Activated CD4-positive, alpha-beta memory T cell treated with anti-CD3 and anti-CD28 coated beads, Interleukin-2, amount 10 ng/mL, durations not matched to agents 7 days and 5 days (primary cell): ENCODE measurements at regions not wholly inside any gene's neighbourhood (a gene's known extent, or its start where the extent isn't known, plus 50 kb on each side); places are given as distances from the start of the nearest gene placed in this dataset.

Experiments
- CTCF ChIA-PET: fragments of 350-600 bp; sonication (Branson Sonifier 250); formaldehyde crosslinking; loops from one replicate; lab custom pipeline; 2021; ENCODE audit warnings: antibody characterized with exemption, inconsistent platforms; lab: Charles Lee
- POLR2A ChIA-PET: fragments of 350-600 bp; sonication (Branson Sonifier 250); formaldehyde crosslinking; loops from one replicate; lab custom pipeline; 2021; ENCODE audit warnings: antibody characterized with exemption; lab: Charles Lee
- DNase-seq: peaks from one replicate; pipeline ENCODE4 v3.0.0-alpha.2; 2020
- H3K27ac Mint-ChIP-seq: one replicate; pipeline ENCODE4 v1.8.0; 2021; ENCODE audit warnings: mild to moderate bottlenecking, mixed read lengths
- H3K27me3 Mint-ChIP-seq: one replicate; pipeline ENCODE4 v1.8.0; 2021; ENCODE audit warnings: mixed read lengths
- H3K36me3 Mint-ChIP-seq: one replicate; pipeline ENCODE4 v1.8.0; 2021; ENCODE audit warnings: low read depth, mixed read lengths
- H3K4me1 Mint-ChIP-seq: one replicate; pipeline ENCODE4 v1.8.0; 2021; ENCODE audit warnings: mixed read lengths
- H3K4me3 Mint-ChIP-seq: one replicate; pipeline ENCODE4 v1.8.0; 2021; ENCODE audit warnings: mild to moderate bottlenecking, mixed read lengths
- H3K9me3 Mint-ChIP-seq: one replicate; pipeline ENCODE4 v1.8.0; 2021; ENCODE audit warnings: mixed read lengths

GRCh38 chr4:111388561-111388960, 756.7 kb upstream of the FAM241A start:
- Mint-ChIP-seq H3K4me1 (no peaks in the 10 kb centered on the region), H3K27ac (no peak overlapping the region), H3K36me3 (no peaks in the 10 kb centered on the region), H3K27me3 (no peaks in the 10 kb centered on the region), H3K4me3 (no peak overlapping the region), H3K9me3 (peaks cover 3% of the 10 kb centered on the region)
- DNase-seq: no peak
- POLR2A ChIA-PET: no interaction called here
- CTCF ChIA-PET: no interaction called here

GRCh38 chr4:111391829-111392228, 753.4 kb upstream of the FAM241A start:
- no peaks in the 10 kb centered on the region for H3K36me3 Mint-ChIP-seq
- H3K9me3 Mint-ChIP-seq: peaks cover 3% of the 10 kb centered on the region
- ChIA-PET CTCF (no interaction called here), POLR2A (no interaction called here)
- H3K27ac Mint-ChIP-seq: no peak overlapping the region
- no peaks in the 10 kb centered on the region for H3K27me3 Mint-ChIP-seq
- DNase-seq: no peak
- no peaks in the 10 kb centered on the region for H3K4me1 Mint-ChIP-seq
- H3K4me3 Mint-ChIP-seq: no peak overlapping the region

- H3K9me3 Mint-ChIP-seq: peaks cover 5% of the 10 kb centered on the region
- CTCF ChIA-PET: no interaction called here
- no peak overlapping the region for H3K27ac Mint-ChIP-seq
- DNase-seq: no peak
- no peaks in the 10 kb centered on the region for H3K27me3 Mint-ChIP-seq
- POLR2A ChIA-PET: no interaction called here
- no peaks in the 10 kb centered on the region for H3K4me1 Mint-ChIP-seq
- no peak overlapping the region for H3K4me3 Mint-ChIP-seq
- H3K36me3 Mint-ChIP-seq: no peaks in the 10 kb centered on the region
Observed at GRCh38 chr4:111393781-111394180, 751.5 kb upstream of the FAM241A start.

- Mint-ChIP-seq H3K4me1 (no peaks in the 10 kb centered on the region), H3K27me3 (no peaks in the 10 kb centered on the region), H3K36me3 (no peaks in the 10 kb centered on the region), H3K27ac (no peak overlapping the region), H3K4me3 (no peak overlapping the region), H3K9me3 (peaks cover 2% of the 10 kb centered on the region)
- ChIA-PET CTCF (no interaction called here), POLR2A (no interaction called here)
- no peak for DNase-seq
Observed at GRCh38 chr4:111398906-111399330, 746.3 kb upstream of the FAM241A start.

- Mint-ChIP-seq H3K4me3 (no peak overlapping the region), H3K4me1 (no peaks in the 10 kb centered on the region), H3K9me3 (peaks cover 2% of the 10 kb centered on the region), H3K27me3 (no peaks in the 10 kb centered on the region), H3K27ac (no peak overlapping the region), H3K36me3 (no peaks in the 10 kb centered on the region)
- POLR2A ChIA-PET: no interaction called here
- no peak for DNase-seq
- CTCF ChIA-PET: no interaction called here
Observed at GRCh38 chr4:111399623-111400022, 745.6 kb upstream of the FAM241A start.

DNA sequence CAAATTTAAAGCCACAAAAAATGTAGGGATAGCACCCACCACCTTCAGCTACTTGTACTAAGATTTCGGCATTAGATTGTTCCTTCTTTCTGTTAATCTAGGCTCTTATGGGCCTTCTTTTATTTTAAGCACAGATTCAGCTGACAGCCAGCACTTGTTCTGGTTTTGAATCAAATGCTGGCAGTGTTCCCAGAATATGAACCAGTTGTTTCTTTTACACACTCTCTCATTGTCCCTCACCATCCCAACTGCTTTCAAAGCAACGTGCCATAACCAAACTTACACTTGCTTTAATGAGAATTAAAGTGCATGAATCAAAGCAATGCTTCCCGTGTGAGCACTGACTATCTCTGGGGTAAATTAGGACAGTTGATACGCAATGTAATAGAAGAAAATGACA, 744.5 kb upstream of the FAM241A start:
- DNase-seq: no peak
- ChIA-PET CTCF (no interaction called here), POLR2A (no interaction called here)
- no peaks in the 10 kb centered on the region for H3K27me3 Mint-ChIP-seq
- H3K36me3 Mint-ChIP-seq: no peaks in the 10 kb centered on the region
- H3K9me3 Mint-ChIP-seq: peaks cover 2% of the 10 kb centered on the region
- no peak overlapping the region for H3K27ac Mint-ChIP-seq
- no peaks in the 10 kb centered on the region for H3K4me1 Mint-ChIP-seq
- no peak overlapping the region for H3K4me3 Mint-ChIP-seq

GRCh38 chr4:111404673-111405072, 740.6 kb upstream of the FAM241A start:
- no peak overlapping the region for H3K27ac Mint-ChIP-seq
- peaks cover 5% of the 10 kb centered on the region for H3K9me3 Mint-ChIP-seq
- no peak overlapping the region for H3K4me3 Mint-ChIP-seq
- CTCF ChIA-PET: no interaction called here
- no peaks in the 10 kb centered on the region for H3K27me3 Mint-ChIP-seq
- H3K4me1 Mint-ChIP-seq: no peaks in the 10 kb centered on the region
- POLR2A ChIA-PET: no interaction called here
- no peaks in the 10 kb centered on the region for H3K36me3 Mint-ChIP-seq
- DNase-seq: no peak

- Mint-ChIP-seq H3K36me3 (no peaks in the 10 kb centered on the region), H3K27me3 (no peaks in the 10 kb centered on the region), H3K4me1 (no peaks in the 10 kb centered on the region), H3K4me3 (no peak overlapping the region), H3K9me3 (peaks cover 7% of the 10 kb centered on the region), H3K27ac (no peak overlapping the region)
- POLR2A ChIA-PET: no interaction called here
- DNase-seq: no peak
- CTCF ChIA-PET: no interaction called here
Observed at GRCh38 chr4:111405989-111406388, 739.3 kb upstream of the FAM241A start.

DNA sequence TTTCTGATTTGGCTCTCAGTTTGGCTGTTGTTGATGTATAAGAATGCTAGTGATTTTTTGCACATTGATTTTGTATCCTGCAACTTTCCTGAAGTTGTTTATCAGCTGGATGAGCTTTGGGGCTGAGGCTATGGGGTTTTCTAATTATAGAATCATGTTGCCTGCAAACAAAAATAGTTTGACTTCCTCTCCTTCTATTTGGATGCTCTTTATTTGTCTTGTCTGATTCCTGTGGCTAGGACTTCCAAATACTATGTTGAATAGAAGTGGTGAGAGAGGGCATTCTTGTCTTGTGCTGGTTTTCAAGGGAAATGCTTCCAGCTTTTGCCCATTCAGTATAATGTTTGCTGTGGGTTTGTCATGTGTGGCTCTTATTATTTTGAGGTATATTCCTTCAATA, 734.7 kb upstream of the FAM241A start:
- no peak for DNase-seq
- H3K27me3 Mint-ChIP-seq: no peaks in the 10 kb centered on the region
- no peak overlapping the region for H3K4me3 Mint-ChIP-seq
- ChIA-PET POLR2A (no interaction called here), CTCF (no interaction called here)
- H3K4me1 Mint-ChIP-seq: no peaks in the 10 kb centered on the region
- no peak overlapping the region for H3K27ac Mint-ChIP-seq
- no peaks in the 10 kb centered on the region for H3K36me3 Mint-ChIP-seq
- H3K9me3 Mint-ChIP-seq: peaks cover 7% of the 10 kb centered on the region

GRCh38 chr4:111417521-111417920, 727.7 kb upstream of the FAM241A start:
- CTCF ChIA-PET: interaction anchor here (0.6 kb wide), 1 partner anchor 538 kb away, joined by 3 read pairs; no protein-coding TSS in a partner anchor
- DNase-seq: no peak
- POLR2A ChIA-PET: no interaction called here
- H3K27me3 Mint-ChIP-seq: no peaks in the 10 kb centered on the region
- no peaks in the 10 kb centered on the region for H3K36me3 Mint-ChIP-seq
- H3K4me1 Mint-ChIP-seq: no peaks in the 10 kb centered on the region
- H3K9me3 Mint-ChIP-seq: no peaks in the 10 kb centered on the region
- H3K27ac Mint-ChIP-seq: no peak overlapping the region
- no peak overlapping the region for H3K4me3 Mint-ChIP-seq

- H3K9me3 Mint-ChIP-seq: peaks cover 2% of the 10 kb centered on the region
- POLR2A ChIA-PET: no interaction called here
- CTCF ChIA-PET: no interaction called here
- H3K27me3 Mint-ChIP-seq: no peaks in the 10 kb centered on the region
- H3K27ac Mint-ChIP-seq: no peak overlapping the region
- H3K36me3 Mint-ChIP-seq: no peaks in the 10 kb centered on the region
- H3K4me1 Mint-ChIP-seq: no peaks in the 10 kb centered on the region
- DNase-seq: no peak
- H3K4me3 Mint-ChIP-seq: no peak overlapping the region
Observed at GRCh38 chr4:111433441-111433840, 711.8 kb upstream of the FAM241A start.

GRCh38 chr4:111434586-111434985, 710.7 kb upstream of the FAM241A start:
- Mint-ChIP-seq H3K4me3 (no peak overlapping the region), H3K36me3 (no peaks in the 10 kb centered on the region), H3K27me3 (no peaks in the 10 kb centered on the region), H3K4me1 (no peaks in the 10 kb centered on the region), H3K27ac (no peak overlapping the region), H3K9me3 (peaks cover 2% of the 10 kb centered on the region)
- CTCF ChIA-PET: no interaction called here
- POLR2A ChIA-PET: no interaction called here
- DNase-seq: no peak

GRCh38 chr4:111435986-111436744, 709.1 kb upstream of the FAM241A start:
- no peak overlapping the region for H3K4me3 Mint-ChIP-seq
- ChIA-PET POLR2A (no interaction called here), CTCF (no interaction called here)
- no peaks in the 10 kb centered on the region for H3K27me3 Mint-ChIP-seq
- peaks cover 5% of the 10 kb centered on the region for H3K9me3 Mint-ChIP-seq
- H3K36me3 Mint-ChIP-seq: no peaks in the 10 kb centered on the region
- H3K27ac Mint-ChIP-seq: no peak overlapping the region
- DNase-seq: no peak
- no peaks in the 10 kb centered on the region for H3K4me1 Mint-ChIP-seq

DNA sequence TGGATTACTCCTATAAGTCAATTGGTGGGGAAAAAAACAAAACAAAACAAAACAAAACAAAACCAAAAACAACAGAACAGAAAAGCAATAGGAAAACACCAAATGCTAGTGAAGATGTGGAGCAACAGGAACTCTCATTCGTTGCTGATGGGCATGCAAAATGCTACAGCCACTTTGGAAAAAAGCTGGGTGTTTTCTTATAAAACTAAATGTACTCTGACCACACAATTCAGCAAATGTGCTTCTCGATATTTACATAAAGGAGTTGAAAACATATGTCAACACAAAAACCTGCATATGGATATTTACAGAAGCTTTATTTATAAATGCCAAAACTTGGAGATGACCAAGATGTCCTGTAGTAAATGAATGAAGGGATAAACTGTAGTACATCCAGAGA, 703.6 kb upstream of the FAM241A start:
- Mint-ChIP-seq H3K36me3 (no peaks in the 10 kb centered on the region), H3K9me3 (peaks cover 6% of the 10 kb centered on the region), H3K27ac (no peak overlapping the region), H3K27me3 (no peaks in the 10 kb centered on the region), H3K4me3 (no peak overlapping the region), H3K4me1 (no peaks in the 10 kb centered on the region)
- DNase-seq: no peak
- ChIA-PET CTCF (no interaction called here), POLR2A (no interaction called here)
